ENCODE measurements at regions not wholly inside any gene's neighbourhood (a gene's known extent, or its start where the extent isn't known, plus 50 kb on each side); places are given as distances from the start of the nearest gene placed in this dataset.

DNA sequence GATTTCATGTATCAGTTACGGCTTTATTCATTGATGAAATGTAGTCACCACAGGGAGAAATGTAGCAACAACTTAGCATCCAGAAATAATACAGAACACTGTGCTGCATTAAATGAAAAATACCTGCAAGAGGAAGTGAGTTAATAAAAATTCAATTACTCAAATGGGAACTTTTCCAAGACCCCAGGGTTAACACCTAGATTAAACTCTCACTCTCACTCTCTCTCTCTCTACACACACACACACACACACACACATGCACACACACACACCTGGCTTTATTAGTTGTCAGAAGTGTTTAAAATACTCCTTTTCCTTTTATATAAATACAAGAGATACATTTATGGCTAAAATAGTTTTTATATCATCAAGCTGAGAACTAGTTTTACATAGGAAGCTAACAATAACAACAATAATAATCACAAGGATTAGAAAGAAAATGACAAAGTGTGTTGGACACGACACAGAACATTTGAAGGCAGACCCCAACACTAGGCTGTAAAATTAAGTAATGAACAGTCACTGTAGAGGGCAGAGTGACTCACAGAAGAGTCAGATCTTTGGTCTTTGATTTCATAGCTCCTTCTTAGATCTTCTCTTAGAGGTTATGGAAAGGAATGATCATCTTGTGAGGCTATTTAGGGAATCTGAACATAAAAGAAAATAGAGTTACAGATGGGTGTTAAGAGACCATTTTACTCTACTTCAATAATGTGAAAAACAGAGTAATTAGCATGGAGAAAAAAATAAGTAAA lies 1266.0 kb upstream of the ADGRL2 start:
- Histone ChIP-seq H3K4me2 (replicated peaks; ENCODE audit: extremely low read depth, low read length, poor library complexity, severe bottlenecking) (no peak overlapping the region), H3K36me3 (replicated peaks in 1 of 2; ENCODE audit: control insufficient read depth in 1 of 2, insufficient read depth in 2 of 2, low read length in 2 of 2) (no peaks in the 10 kb centered on the region), H3K79me2 (ENCODE audit: insufficient read depth, low read length) (no peaks in the 10 kb centered on the region), H3K27me3 (ENCODE audit: control insufficient read depth in 2 of 2, insufficient read depth in 2 of 2, low read length in 2 of 2) (no peaks in the 10 kb centered on the region), H3K9me3 (replicated peaks in 1 of 2; ENCODE audit: control insufficient read depth in 1 of 2, insufficient read depth in 1 of 2, low read length in 2 of 2) (peaks cover 0 to 7% of the 10 kb centered on the region in 2 donors), H3K9ac (ENCODE audit: insufficient read depth, low read length, poor library complexity, severe bottlenecking) (no peak overlapping the region), H3K4me3 (replicated peaks in 1 of 3; ENCODE audit: low read depth in 2 of 3, low read length in 3 of 3) (no peak overlapping the region), H2AFZ (ENCODE audit: insufficient read depth, low read depth, low read length, poor library complexity, severe bottlenecking) (no peak overlapping the region), H3K4me1 (ENCODE audit: control insufficient read depth in 1 of 2, insufficient read depth in 2 of 2, low read length in 2 of 2) (no peaks in the 10 kb centered on the region), H3K27ac (ENCODE audit: low read depth in 1 of 2, low read length in 2 of 2) (no peak overlapping the region), H4K20me1 (ENCODE audit: insufficient read depth, low read length) (no peaks in the 10 kb centered on the region)
- TF ChIP-seq, protein P1, sequence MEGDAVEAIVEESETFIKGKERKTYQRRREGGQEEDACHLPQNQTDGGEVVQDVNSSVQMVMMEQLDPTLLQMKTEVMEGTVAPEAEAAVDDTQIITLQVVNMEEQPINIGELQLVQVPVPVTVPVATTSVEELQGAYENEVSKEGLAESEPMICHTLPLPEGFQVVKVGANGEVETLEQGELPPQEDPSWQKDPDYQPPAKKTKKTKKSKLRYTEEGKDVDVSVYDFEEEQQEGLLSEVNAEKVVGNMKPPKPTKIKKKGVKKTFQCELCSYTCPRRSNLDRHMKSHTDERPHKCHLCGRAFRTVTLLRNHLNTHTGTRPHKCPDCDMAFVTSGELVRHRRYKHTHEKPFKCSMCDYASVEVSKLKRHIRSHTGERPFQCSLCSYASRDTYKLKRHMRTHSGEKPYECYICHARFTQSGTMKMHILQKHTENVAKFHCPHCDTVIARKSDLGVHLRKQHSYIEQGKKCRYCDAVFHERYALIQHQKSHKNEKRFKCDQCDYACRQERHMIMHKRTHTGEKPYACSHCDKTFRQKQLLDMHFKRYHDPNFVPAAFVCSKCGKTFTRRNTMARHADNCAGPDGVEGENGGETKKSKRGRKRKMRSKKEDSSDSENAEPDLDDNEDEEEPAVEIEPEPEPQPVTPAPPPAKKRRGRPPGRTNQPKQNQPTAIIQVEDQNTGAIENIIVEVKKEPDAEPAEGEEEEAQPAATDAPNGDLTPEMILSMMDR (IDR thresholded peaks at IDR 0.05), result no peak
- no peak for DNase-seq
- Mint-ChIP-seq H3K27ac (no peak overlapping the region), H3K36me3 (no peaks in the 10 kb centered on the region), H3K9me3 (peaks cover under 1 to 7% (median 3%) of the 10 kb centered on the region in 7 donors), H3K27me3 (ENCODE audit: low read depth in 3 of 3) (no peaks in the 10 kb centered on the region), H3K4me1 (no peaks in the 10 kb centered on the region), H3K4me3 (no peak overlapping the region)
- no CpG with 5 or more reads among the region's 2 CpGs for WGBS (ENCODE audit: insufficient coverage)
- intact Hi-C loops (cut with micrococcal nuclease), result no loop called here

DNA sequence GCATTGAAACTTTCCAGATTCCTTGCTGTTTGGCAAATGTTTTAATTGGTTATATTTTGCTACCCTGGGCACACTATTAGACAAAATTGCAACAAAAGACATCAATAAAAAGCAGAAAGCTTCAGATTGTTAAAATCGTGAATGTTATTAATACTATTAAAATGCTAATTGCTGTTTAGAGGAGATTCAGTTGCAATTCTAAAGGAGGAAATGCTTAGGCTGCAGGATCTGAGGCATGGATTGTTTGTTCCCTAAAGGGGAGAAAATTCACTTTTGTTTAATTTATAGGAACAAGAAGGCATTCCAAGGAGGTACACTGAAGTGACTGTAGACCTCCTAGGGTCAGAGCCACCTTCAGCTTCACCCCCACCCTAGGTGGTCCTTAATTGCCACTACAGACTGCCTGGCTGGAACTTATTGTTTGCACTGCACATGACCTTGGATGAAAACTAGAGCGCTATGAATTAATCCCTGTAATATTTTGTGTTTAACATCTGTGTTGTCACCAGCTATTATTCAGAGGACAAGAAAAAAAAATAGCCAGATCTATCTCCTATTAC lies 1266.9 kb upstream of the ADGRL2 start:
- TF ChIP-seq, protein P1 (IDR thresholded peaks at IDR 0.05), result no peak
- H3K9me3 ChIP-seq (replicated peaks in 1 of 2; ENCODE audit: control insufficient read depth in 1 of 2, insufficient read depth in 1 of 2, low read length in 2 of 2), result no peaks in the 10 kb centered on the region
- H2AFZ ChIP-seq (ENCODE audit: insufficient read depth, low read depth, low read length, poor library complexity, severe bottlenecking), result no peak overlapping the region
- Mint-ChIP-seq H3K27ac (no peak overlapping the region), H3K4me1 (no peaks in the 10 kb centered on the region), H3K27me3 (ENCODE audit: low read depth in 3 of 3) (no peaks in the 10 kb centered on the region), H3K36me3 (no peaks in the 10 kb centered on the region), H3K4me3 (no peak overlapping the region), H3K9me3 (peaks cover 0 to 3% (median 2%) of the 10 kb centered on the region in 7 donors)
- no CpG with 5 or more reads among the region's 2 CpGs for WGBS (ENCODE audit: insufficient coverage)
- no peak overlapping the region for H3K9ac ChIP-seq (ENCODE audit: insufficient read depth, low read length, poor library complexity, severe bottlenecking)
- H3K4me3 ChIP-seq (replicated peaks in 1 of 3; ENCODE audit: low read depth in 2 of 3, low read length in 3 of 3), result no peak overlapping the region
- intact Hi-C loops (cut with micrococcal nuclease), result no loop called here
- no peaks in the 10 kb centered on the region for H3K27me3 ChIP-seq (ENCODE audit: control insufficient read depth in 2 of 2, insufficient read depth in 2 of 2, low read length in 2 of 2)
- H3K79me2 ChIP-seq (ENCODE audit: insufficient read depth, low read length), result no peaks in the 10 kb centered on the region
- no peaks in the 10 kb centered on the region for H3K4me1 ChIP-seq (ENCODE audit: control insufficient read depth in 1 of 2, insufficient read depth in 2 of 2, low read length in 2 of 2)
- H3K4me2 ChIP-seq (replicated peaks; ENCODE audit: extremely low read depth, low read length, poor library complexity, severe bottlenecking), result no peak overlapping the region
- H3K27ac ChIP-seq (ENCODE audit: low read depth in 1 of 2, low read length in 2 of 2), result no peak overlapping the region
- no peaks in the 10 kb centered on the region for H4K20me1 ChIP-seq (ENCODE audit: insufficient read depth, low read length)
- DNase-seq, result no peak
- no peaks in the 10 kb centered on the region for H3K36me3 ChIP-seq (replicated peaks in 1 of 2; ENCODE audit: control insufficient read depth in 1 of 2, insufficient read depth in 2 of 2, low read length in 2 of 2)
